ENCODE measurements at regions not wholly inside any gene's neighbourhood (a gene's known extent, or its start where the extent isn't known, plus 50 kb on each side); places are given as distances from the start of the nearest gene placed in this dataset.

DNA sequence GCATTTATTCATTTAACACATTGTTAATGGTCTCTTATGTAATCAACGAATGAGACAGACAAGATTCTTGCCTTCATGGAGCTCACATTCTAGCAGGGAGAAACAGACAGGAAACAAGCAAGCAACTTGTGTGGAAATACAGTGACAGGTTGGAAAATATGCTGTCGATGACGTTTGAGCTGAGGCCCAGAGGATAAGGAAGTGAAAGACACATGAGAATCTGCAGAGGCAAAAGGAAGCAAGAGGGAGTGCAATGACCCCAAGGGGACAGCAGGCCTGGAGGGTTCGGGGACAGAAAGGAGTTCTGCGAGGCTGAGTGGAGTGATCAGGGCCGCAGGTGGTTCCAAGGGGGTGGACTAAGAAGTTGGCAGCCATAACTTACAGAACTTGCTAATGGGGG is 60.6 kb upstream of the AKT3 start:
- Histone ChIP-seq H3K9me3 (no peaks in the 10 kb centered on the region), H3K36me3 (no peaks in the 10 kb centered on the region), H3K27ac (no peak overlapping the region), H3K27me3 (no peaks in the 10 kb centered on the region), H3K4me1 (no peaks in the 10 kb centered on the region), H3K4me3 (no peak overlapping the region)
- no peak for DNase-seq
- TF ChIP-seq, protein P1, sequence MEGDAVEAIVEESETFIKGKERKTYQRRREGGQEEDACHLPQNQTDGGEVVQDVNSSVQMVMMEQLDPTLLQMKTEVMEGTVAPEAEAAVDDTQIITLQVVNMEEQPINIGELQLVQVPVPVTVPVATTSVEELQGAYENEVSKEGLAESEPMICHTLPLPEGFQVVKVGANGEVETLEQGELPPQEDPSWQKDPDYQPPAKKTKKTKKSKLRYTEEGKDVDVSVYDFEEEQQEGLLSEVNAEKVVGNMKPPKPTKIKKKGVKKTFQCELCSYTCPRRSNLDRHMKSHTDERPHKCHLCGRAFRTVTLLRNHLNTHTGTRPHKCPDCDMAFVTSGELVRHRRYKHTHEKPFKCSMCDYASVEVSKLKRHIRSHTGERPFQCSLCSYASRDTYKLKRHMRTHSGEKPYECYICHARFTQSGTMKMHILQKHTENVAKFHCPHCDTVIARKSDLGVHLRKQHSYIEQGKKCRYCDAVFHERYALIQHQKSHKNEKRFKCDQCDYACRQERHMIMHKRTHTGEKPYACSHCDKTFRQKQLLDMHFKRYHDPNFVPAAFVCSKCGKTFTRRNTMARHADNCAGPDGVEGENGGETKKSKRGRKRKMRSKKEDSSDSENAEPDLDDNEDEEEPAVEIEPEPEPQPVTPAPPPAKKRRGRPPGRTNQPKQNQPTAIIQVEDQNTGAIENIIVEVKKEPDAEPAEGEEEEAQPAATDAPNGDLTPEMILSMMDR (IDR thresholded peaks at IDR 0.05) = no peak
- intact Hi-C loops (cut with DNase I; ENCODE audit: low total_unique reads) = loop anchor here (10.0 kb wide), 1 partner anchor 46 kb away; no protein-coding TSS in a partner anchor

GRCh38 chr1:243903895-243904294 is 53.9 kb upstream of the AKT3 start:
- no peaks in the 10 kb centered on the region for H3K36me3 ChIP-seq
- DNase-seq = no peak
- no peak overlapping the region for H3K4me3 ChIP-seq
- no peaks in the 10 kb centered on the region for H3K27me3 ChIP-seq
- H3K9me3 ChIP-seq = no peaks in the 10 kb centered on the region
- H3K27ac ChIP-seq = no peak overlapping the region
- H3K4me1 ChIP-seq = no peaks in the 10 kb centered on the region
- TF ChIP-seq, protein P1 (IDR thresholded peaks at IDR 0.05) = no peak
- intact Hi-C loops (cut with DNase I; ENCODE audit: low total_unique reads) = no loop called here

DNA sequence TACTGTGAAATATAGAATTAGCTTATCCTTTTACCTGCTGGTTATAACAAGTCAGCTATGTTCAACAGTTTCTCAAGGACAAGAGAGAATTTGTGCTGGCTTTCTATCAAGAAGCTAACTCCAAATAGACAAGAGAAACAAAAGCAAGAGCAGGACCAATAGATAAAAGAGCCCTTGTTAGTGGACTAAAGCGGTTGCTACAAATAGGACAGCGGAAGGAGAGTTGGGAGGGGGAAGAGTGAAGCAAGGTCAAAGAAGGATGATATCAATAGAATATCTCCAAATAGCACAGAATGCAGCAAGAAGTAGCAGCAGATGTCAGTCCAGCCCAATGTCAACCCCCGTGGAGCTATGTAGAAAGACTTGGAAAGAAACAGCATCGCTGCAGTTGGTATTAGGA is 53.0 kb upstream of the AKT3 start:
- no peak overlapping the region for H3K4me3 ChIP-seq
- TF ChIP-seq, protein P1 (IDR thresholded peaks at IDR 0.05) = no peak
- H3K9me3 ChIP-seq = no peaks in the 10 kb centered on the region
- DNase-seq = no peak
- H3K27ac ChIP-seq = no peak overlapping the region
- no peaks in the 10 kb centered on the region for H3K36me3 ChIP-seq
- no peaks in the 10 kb centered on the region for H3K27me3 ChIP-seq
- intact Hi-C loops (cut with DNase I; ENCODE audit: low total_unique reads) = no loop called here
- H3K4me1 ChIP-seq = no peaks in the 10 kb centered on the region

GRCh38 chr1:243902100-243902499 is 52.1 kb upstream of the AKT3 start:
- TF ChIP-seq, protein P1 (IDR thresholded peaks at IDR 0.05) = no peak
- H3K9me3 ChIP-seq = no peaks in the 10 kb centered on the region
- H3K36me3 ChIP-seq = no peaks in the 10 kb centered on the region
- H3K4me3 ChIP-seq = no peak overlapping the region
- no peaks in the 10 kb centered on the region for H3K4me1 ChIP-seq
- no peaks in the 10 kb centered on the region for H3K27me3 ChIP-seq
- intact Hi-C loops (cut with DNase I; ENCODE audit: low total_unique reads) = no loop called here
- no peak for DNase-seq
- H3K27ac ChIP-seq = no peak overlapping the region

Measured in tibial artery (tissue), 4 donors.